Neutrophil (primary cell): ENCODE measurements at regions not wholly inside any gene's neighbourhood (a gene's known extent, or its start where the extent isn't known, plus 50 kb on each side); places are given as distances from the start of the nearest gene placed in this dataset.

Source experiments
- H3K27ac ChIP-seq: fragments of 200-600 bp; sonication (generic); 2 replicates; pipeline ENCODE4 v1.5.1; 2016; ENCODE audit warnings: mild to moderate bottlenecking, moderate library complexity
- H3K27me3 ChIP-seq: fragments of 200-600 bp; sonication (generic); 2 replicates; pipeline ENCODE4 v1.6.0; 2016; ENCODE audit warnings: mild to moderate bottlenecking
- H3K36me3 ChIP-seq: fragments of 200-600 bp; sonication (generic); 2 replicates; pipeline ENCODE4 v1.5.1; 2017
- H3K4me1 ChIP-seq, 2 experiments: fragments of 200-600 bp in 1 of 2; sonication (generic) in 1 of 2; 1 replicate in 1 of 2; 2 replicates in 1 of 2; pipeline versions ENCODE4 v1.5.1 to v1.6.1; 2013 to 2016; ENCODE audit warnings: low read depth in 1 of 2, low read length in 1 of 2, mild to moderate bottlenecking in 1 of 2, moderate library complexity in 1 of 2; ENCODE audit not compliant: control insufficient read depth in 1 of 2, insufficient read depth in 1 of 2
- H3K4me3 ChIP-seq, 2 experiments: fragments of 200-600 bp in 1 of 2; sonication (generic) in 1 of 2; 1 replicate in 1 of 2; 2 replicates in 1 of 2; pipeline ENCODE4 v1.5.1; 2013 to 2016; ENCODE audit warnings: low read depth in 1 of 2, low read length in 1 of 2, mild to moderate bottlenecking in 1 of 2, moderate library complexity in 1 of 2
- H3K9me3 ChIP-seq: fragments of 200-600 bp; sonication (generic); 2 replicates; pipeline ENCODE4 v1.5.1; 2016
- TF ChIP-seq, protein P1 (sequence below): fragments of 200-600 bp; sonication (generic); IDR thresholded peaks from 2 replicates; pipeline ENCODE4 v1.5.1; 2016; ENCODE audit warnings: antibody characterized with exemption

DNA sequence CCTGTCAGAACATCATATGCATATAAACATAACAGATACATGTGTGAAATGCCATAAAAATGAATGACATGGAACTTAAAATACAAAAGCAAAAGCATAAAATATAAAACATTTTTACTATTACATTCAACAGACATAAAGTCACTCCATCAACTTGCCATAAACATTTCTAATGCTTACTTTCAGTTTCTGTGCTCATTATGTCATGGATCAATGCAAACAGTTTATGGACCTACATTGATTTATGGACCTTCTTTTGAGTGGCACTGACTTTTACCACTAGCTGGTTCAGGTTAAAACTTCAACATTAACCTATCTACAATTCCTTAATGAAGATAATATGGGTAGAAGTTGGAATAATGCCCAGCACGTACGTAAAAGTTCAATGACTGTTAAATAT lies 577.4 kb upstream of the LMCD1 start:
- H3K27ac ChIP-seq: no peak overlapping the region
- no peak overlapping the region for H3K4me3 ChIP-seq
- H3K36me3 ChIP-seq: no peaks in the 10 kb centered on the region
- TF ChIP-seq, protein P1, sequence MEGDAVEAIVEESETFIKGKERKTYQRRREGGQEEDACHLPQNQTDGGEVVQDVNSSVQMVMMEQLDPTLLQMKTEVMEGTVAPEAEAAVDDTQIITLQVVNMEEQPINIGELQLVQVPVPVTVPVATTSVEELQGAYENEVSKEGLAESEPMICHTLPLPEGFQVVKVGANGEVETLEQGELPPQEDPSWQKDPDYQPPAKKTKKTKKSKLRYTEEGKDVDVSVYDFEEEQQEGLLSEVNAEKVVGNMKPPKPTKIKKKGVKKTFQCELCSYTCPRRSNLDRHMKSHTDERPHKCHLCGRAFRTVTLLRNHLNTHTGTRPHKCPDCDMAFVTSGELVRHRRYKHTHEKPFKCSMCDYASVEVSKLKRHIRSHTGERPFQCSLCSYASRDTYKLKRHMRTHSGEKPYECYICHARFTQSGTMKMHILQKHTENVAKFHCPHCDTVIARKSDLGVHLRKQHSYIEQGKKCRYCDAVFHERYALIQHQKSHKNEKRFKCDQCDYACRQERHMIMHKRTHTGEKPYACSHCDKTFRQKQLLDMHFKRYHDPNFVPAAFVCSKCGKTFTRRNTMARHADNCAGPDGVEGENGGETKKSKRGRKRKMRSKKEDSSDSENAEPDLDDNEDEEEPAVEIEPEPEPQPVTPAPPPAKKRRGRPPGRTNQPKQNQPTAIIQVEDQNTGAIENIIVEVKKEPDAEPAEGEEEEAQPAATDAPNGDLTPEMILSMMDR: no peak
- no peaks in the 10 kb centered on the region for H3K9me3 ChIP-seq
- no peaks in the 10 kb centered on the region for H3K27me3 ChIP-seq
- no peaks in the 10 kb centered on the region for H3K4me1 ChIP-seq

DNA sequence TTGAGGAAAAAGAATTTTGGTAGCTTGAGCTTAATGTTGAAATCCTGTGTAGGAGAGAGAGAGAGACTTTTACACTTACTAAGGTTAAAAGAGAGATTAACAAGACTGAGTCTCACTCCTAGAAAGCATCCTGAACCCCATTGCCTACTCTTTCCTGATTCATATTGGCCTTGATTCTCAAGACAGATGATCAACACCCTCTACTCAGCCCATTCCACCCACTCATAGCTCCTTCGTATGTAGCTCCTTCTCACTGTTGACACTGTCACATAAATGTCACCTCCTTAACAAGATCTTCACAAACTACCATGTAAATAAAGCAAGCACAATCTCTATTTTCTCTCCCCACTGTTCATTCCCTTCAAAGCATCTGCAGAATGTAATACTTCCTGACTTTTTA lies 574.6 kb upstream of the LMCD1 start:
- Histone ChIP-seq H3K9me3 (no peaks in the 10 kb centered on the region), H3K27me3 (no peaks in the 10 kb centered on the region), H3K27ac (no peak overlapping the region), H3K4me1 (no peaks in the 10 kb centered on the region), H3K4me3 (no peak overlapping the region), H3K36me3 (no peaks in the 10 kb centered on the region)
- TF ChIP-seq, protein P1: no peak

DNA sequence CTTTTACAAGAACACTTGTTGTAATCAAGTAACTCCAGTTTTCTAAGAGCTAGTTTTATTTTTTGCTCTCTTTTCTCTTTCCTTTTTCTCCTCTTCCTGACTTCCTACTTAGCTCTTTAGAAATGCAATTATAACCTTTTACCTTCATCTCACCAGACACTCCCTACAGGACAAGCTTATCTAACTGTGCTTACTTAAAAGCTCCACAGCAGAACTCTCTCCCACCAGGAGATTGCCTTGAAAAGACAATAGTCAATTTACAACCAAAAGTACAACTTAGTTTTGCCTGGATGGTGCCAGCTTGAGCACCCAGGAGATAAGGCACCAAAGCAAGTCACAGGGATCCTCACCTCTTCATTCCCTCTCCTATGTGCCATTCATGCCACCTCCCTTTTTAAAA lies 573.8 kb upstream of the LMCD1 start:
- no peaks in the 10 kb centered on the region for H3K9me3 ChIP-seq
- H3K4me3 ChIP-seq: no peak overlapping the region
- TF ChIP-seq, protein P1: no peak
- no peaks in the 10 kb centered on the region for H3K27me3 ChIP-seq
- H3K36me3 ChIP-seq: no peaks in the 10 kb centered on the region
- H3K27ac ChIP-seq: no peak overlapping the region
- H3K4me1 ChIP-seq: no peaks in the 10 kb centered on the region

DNA sequence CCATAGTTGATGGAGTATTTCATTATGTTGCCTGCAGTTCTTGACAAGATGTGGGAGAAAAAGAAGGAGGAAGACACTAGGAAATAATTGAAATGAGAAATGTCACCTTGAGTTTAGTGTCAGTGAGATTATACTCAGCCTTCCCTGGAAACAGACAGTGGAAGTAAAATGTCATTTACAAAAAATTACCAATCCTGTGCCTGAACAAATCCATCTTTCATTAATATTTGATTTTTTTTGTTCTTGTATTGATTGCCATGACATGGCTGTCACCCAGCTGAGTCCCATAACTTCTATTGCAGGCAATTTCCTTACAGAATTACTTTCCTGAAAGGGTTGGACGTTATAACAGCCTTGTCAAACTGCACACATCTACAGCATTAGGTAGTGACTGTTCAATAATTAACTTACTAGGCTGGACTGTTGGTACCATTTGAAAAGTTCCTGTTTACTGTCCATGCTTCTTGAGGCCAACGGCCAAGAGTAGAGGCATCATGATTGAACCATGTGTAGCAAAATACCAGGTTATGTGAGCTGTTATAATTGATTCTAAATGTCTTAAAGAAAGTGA lies 572.2 kb upstream of the LMCD1 start:
- H3K4me3 ChIP-seq: no peak overlapping the region
- no peaks in the 10 kb centered on the region for H3K36me3 ChIP-seq
- TF ChIP-seq, protein P1: no peak
- no peaks in the 10 kb centered on the region for H3K9me3 ChIP-seq
- no peak overlapping the region for H3K27ac ChIP-seq
- no peaks in the 10 kb centered on the region for H3K27me3 ChIP-seq
- no peaks in the 10 kb centered on the region for H3K4me1 ChIP-seq

DNA sequence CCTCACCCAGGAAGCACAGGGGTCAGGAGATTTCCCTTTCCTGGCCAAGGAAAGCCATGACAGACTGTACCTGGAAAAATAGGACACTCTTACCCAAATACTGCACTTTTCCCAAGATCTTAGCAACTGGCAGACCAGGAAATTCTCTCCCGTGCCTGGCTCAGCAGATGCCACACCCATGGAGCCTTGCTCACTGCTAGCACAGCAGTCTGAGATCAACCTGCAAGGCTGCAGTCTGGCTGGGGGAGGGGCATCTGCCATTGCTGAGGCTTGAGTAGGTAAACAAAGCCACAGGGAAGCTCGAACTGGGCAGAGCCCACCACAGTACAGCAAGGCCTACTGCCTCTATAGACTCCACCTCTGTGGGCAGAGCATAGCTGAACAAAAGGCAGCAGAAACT lies 567.3 kb upstream of the LMCD1 start:
- Histone ChIP-seq H3K4me3 (no peak overlapping the region), H3K36me3 (no peaks in the 10 kb centered on the region), H3K9me3 (no peaks in the 10 kb centered on the region), H3K4me1 (no peaks in the 10 kb centered on the region), H3K27me3 (no peaks in the 10 kb centered on the region), H3K27ac (no peak overlapping the region)
- TF ChIP-seq, protein P1: no peak

DNA sequence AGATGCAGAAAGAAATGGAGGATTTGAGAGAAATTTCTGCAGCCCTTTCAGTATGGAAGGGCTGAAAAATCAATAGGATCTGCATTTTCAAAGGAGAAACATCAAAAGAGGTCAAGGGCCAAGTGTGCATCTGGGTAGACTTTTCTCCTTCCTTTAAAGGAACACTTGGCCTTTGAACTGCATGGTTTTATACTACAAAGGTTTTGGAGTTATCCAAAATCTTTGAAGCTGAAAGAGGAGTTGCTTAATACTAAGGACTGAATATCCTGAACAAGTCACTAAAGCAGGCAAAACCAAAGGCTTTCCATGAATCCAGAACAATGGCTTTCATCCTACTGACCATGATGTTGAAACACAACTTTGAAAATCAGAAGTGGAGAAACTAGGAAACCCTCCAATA lies 553.7 kb upstream of the LMCD1 start:
- Histone ChIP-seq H3K27me3 (no peaks in the 10 kb centered on the region), H3K36me3 (no peaks in the 10 kb centered on the region), H3K9me3 (no peaks in the 10 kb centered on the region), H3K4me3 (no peak overlapping the region), H3K27ac (no peak overlapping the region), H3K4me1 (no peaks in the 10 kb centered on the region)
- TF ChIP-seq, protein P1: no peak
